ENCODE measurements at regions not wholly inside any gene's neighbourhood (a gene's known extent, or its start where the extent isn't known, plus 50 kb on each side); places are given as distances from the start of the nearest gene placed in this dataset.
"Not testable (repeated sequence)": the region's sequence is repeated elsewhere in the genome, so short reads cannot be mapped to it uniquely, and the experiment has no call there.

GRCh38 chr6:159520002-159520401 is 173.0 kb downstream of the SOD2 start:
- no peak for DNase-seq

- DNase-seq, result not testable (repeated sequence)
Measured at GRCh38 chr6:159515811-159516210, 177.2 kb downstream of the SOD2 start.

- DNase-seq, result no peak
Measured at GRCh38 chr6:159513914-159514313, 179.1 kb downstream of the SOD2 start.

- DNase-seq, result no peak
Measured at GRCh38 chr6:159513074-159513720, 179.8 kb downstream of the SOD2 start.

GRCh38 chr6:159512571-159512970 is 180.5 kb downstream of the SOD2 start:
- no peak for DNase-seq

GRCh38 chr6:159512104-159512503 is 180.9 kb downstream of the SOD2 start:
- no peak for DNase-seq

GRCh38 chr6:159510141-159510540 is 182.9 kb downstream of the SOD2 start:
- DNase-seq, result no peak

- no peak for DNase-seq
Measured at GRCh38 chr6:159508931-159509330, 184.1 kb downstream of the SOD2 start.

GRCh38 chr6:159506048-159506447 is 187.0 kb downstream of the SOD2 start:
- DNase-seq, result no peak

GRCh38 chr6:159505140-159505922 is 187.7 kb downstream of the SOD2 start:
- no peak for DNase-seq

- no peak for DNase-seq
Measured at GRCh38 chr6:159501558-159501957, 191.5 kb downstream of the SOD2 start.

GRCh38 chr6:159499034-159499433 is 194.0 kb downstream of the SOD2 start:
- no peak for DNase-seq

- no peak for DNase-seq
Measured at GRCh38 chr6:159494586-159494972, 198.5 kb downstream of the SOD2 start.

GRCh38 chr6:159493898-159494585 is 199.0 kb downstream of the SOD2 start:
- no peak for DNase-seq

GRCh38 chr6:159493231-159493897 is 199.7 kb downstream of the SOD2 start:
- DNase-seq, result no peak

GRCh38 chr6:159490298-159490937 is 202.6 kb downstream of the SOD2 start:
- no peak for DNase-seq

- no peak for DNase-seq
Measured at GRCh38 chr6:159487636-159488035, 205.4 kb downstream of the SOD2 start.

- DNase-seq, result no peak
Measured at GRCh38 chr6:159483259-159483658, 209.8 kb downstream of the SOD2 start.

- DNase-seq, result no peak
Measured at GRCh38 chr6:159481897-159482296, 211.1 kb downstream of the SOD2 start.

GRCh38 chr6:159480471-159480870 is 212.6 kb downstream of the SOD2 start:
- DNase-seq, result no peak

- no peak for DNase-seq
Measured at GRCh38 chr6:159479146-159479545, 213.9 kb downstream of the SOD2 start.

GRCh38 chr6:159473475-159474263 is 219.4 kb downstream of the SOD2 start:
- DNase-seq, result no peak

Data from NCI-H526 (cell line).